ENCODE measurements at regions not wholly inside any gene's neighbourhood (a gene's known extent, or its start where the extent isn't known, plus 50 kb on each side); places are given as distances from the start of the nearest gene placed in this dataset.

DNA sequence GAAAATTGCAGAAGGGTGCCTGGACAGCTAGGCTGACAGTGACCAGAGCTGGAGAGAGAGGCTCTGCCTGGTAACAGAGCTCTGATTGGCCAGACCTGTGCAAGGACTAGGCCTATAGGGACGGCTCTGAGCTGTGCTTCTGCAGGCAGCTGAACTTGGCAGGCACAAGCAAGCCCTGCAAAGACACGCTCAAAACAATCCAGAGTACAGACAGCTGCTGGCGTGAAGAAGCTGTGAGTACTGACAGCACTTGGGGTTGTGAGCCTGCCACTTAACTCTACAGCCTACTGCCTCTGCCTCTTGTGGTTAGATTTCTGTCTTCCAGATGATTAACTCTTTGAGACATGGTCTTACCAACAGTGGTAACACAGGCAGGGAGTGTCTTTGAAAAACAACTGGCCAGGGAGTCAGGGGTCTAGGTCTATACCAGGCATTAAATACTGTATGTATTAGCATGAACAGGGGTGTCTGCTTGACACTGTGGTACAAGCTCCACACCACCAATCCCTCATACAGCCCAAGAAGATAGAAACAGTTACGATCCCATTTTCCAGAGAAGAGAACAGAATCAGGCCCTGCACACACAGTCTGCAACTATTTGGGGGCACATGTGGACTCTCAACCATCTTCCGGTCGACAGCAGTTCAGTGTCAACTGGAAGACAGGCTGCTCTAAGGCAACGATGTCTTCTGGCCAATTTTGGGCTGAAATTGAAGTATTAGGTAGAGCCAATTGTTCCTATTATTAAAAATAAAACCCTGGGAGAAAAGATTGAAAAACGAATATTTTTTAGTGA, 568.4 kb downstream of the TNS1 start:
- intact Hi-C loops (cut with DNase I) = no loop called here

DNA sequence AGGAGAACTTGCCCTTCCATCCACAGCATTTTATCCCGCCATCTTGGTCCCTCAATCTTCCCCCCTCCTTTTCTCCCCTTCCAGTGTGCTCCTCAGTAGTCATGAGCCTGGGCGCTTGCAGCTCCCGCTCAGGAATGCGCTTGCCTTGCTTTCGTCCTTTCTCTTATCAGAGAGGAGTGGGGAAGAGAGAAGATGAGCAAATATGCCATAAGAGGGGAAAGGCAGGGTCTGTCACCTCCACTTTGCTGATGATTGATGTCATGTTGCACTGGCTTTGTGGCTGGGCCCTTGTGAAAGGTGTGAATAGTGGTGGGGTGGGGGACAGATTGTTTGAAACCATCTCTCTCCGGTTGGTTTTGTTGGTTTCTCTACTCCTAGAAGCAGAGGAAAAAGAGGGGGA, 569.3 kb downstream of the TNS1 start:
- 85 to 93% methylated on average over 6 of the region's 6 CpGs for WGBS, 2 donors
- no peak overlapping the region for H3K4me3 ChIP-seq
- H3K36me3 ChIP-seq (replicated peaks in 1 of 2; ENCODE audit: insufficient read depth in 1 of 2, low read depth in 2 of 2) = no peaks in the 10 kb centered on the region
- H3K4me1 ChIP-seq = peaks cover 5% of the 10 kb centered on the region
- no peak for ATAC-seq
- no peaks in the 10 kb centered on the region for H3K9me3 ChIP-seq
- no peak for DNase-seq
- no peak overlapping the region for H3K27ac ChIP-seq
- TF ChIP-seq POLR2A (IDR thresholded peaks at IDR 0.05) (no peak), CTCF (IDR thresholded peaks at IDR 0.05) (no peak)
- H3K27me3 ChIP-seq = no peaks in the 10 kb centered on the region
- intact Hi-C loops (cut with DNase I) = no loop called here

More for the DNA sequence above, 568.4 kb downstream of the TNS1 start:
- TF ChIP-seq CTCF (IDR thresholded peaks at IDR 0.05) = no peak
- TF ChIP-seq POLR2A (IDR thresholded peaks at IDR 0.05) = no peak
- H3K27me3 ChIP-seq = no peaks in the 10 kb centered on the region
- no peak overlapping the region for H3K27ac ChIP-seq
- no peaks in the 10 kb centered on the region for H3K9me3 ChIP-seq
- DNase-seq = peak; percentile 59 to 86 (median 72)
- 40% methylated on average over 8 of the region's 8 CpGs for WGBS, 2 donors
- peaks cover 5% of the 10 kb centered on the region for H3K4me1 ChIP-seq
- H3K4me3 ChIP-seq = no peak overlapping the region
- no peaks in the 10 kb centered on the region for H3K36me3 ChIP-seq (replicated peaks in 1 of 2; ENCODE audit: insufficient read depth in 1 of 2, low read depth in 2 of 2)
- ATAC-seq = peak; percentile 93

DNA sequence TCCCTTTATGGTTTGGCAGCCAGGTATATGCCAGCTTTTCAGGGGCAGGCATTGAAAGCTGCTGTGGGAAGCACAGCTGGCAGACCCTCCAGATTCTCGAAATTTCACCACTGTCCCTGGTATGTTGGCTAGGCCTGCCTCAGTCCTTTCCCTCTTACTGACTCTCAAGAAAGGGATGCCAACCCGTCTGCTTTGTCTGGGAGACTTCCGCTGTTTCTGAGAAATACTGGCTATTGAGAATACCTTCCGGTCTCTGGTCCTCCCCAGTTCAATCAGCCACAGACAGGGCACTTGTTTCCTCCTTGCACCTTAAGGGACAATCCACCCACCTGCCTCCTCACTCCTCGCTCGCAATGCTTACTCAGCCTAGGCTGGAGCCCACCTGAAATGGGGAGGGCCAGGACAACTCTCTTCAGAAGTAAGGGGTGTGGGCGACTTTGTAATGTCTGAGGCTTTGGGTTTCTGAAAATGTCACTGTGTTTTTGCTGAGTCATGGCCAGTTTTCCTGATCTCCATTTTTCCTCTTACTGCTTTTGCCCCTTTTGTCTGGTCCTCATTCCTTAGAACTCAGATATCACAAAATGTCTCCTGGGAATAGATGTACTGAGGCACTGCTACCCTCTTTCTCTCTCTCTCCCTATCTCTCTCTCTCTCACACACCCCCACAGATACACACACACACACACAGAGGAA, 571.1 kb downstream of the TNS1 start:
- no peaks in the 10 kb centered on the region for H3K9me3 ChIP-seq
- 48 to 77% methylated on average over 7 of the region's 7 CpGs for WGBS, 2 donors
- intact Hi-C loops (cut with DNase I) = no loop called here
- ATAC-seq (no peak), DNase-seq (no peak)
- no peak overlapping the region for H3K4me3 ChIP-seq
- TF ChIP-seq POLR2A (IDR thresholded peaks at IDR 0.05) (no peak), CTCF (IDR thresholded peaks at IDR 0.05) (no peak)
- no peaks in the 10 kb centered on the region for H3K36me3 ChIP-seq (replicated peaks in 1 of 2; ENCODE audit: insufficient read depth in 1 of 2, low read depth in 2 of 2)
- no peaks in the 10 kb centered on the region for H3K27me3 ChIP-seq
- no peak overlapping the region for H3K27ac ChIP-seq
- H3K4me1 ChIP-seq = peaks cover 5% of the 10 kb centered on the region

DNA sequence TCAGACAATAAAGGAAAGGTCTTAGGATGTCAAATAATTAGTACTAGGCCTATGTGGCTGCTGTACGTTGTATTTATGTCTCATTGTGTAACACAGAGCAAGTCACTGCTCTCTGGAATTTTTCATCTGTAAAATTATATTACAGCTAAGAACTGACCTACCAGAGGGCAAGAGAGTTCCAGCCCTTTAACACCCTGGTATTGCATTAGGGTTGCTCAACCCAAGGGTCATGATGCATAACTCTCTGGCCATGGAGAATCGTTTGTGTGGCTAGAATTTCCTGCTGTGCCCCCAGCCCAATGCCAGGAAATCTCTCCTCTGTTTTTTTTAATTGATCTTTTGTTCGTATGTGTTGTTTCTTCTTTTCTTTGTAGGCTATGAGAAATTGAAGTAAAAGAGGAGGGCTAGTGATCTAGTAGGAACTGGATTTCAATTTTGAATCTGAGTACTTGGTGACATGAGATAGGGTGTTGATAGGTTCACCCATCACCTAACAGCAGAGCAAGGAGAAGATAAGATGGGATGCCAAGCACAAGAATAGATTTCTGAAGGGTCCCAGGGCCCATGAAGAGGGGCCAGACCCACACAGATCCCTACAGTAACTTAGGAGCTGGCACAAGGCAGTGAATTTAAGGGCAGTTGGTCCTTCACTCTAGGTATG, 571.2 kb upstream of the TNP1 start:
- no peaks in the 10 kb centered on the region for H3K36me3 ChIP-seq (replicated peaks in 1 of 2; ENCODE audit: insufficient read depth in 1 of 2, low read depth in 2 of 2)
- DNase-seq (no peak), ATAC-seq (no peak)
- no peaks in the 10 kb centered on the region for H3K9me3 ChIP-seq
- TF ChIP-seq POLR2A (IDR thresholded peaks at IDR 0.05) (no peak), CTCF (IDR thresholded peaks at IDR 0.05) (no peak)
- H3K27ac ChIP-seq = no peak overlapping the region
- intact Hi-C loops (cut with DNase I) = no loop called here
- peaks cover 5% of the 10 kb centered on the region for H3K4me1 ChIP-seq
- H3K4me3 ChIP-seq = no peak overlapping the region
- WGBS, 2 donors = 63 to 65% methylated on average over 3 of the region's 3 CpGs
- no peaks in the 10 kb centered on the region for H3K27me3 ChIP-seq

Measured in body of pancreas (tissue), 4 donors.